MM.1S (cell line): ENCODE measurements at regions not wholly inside any gene's neighbourhood (a gene's known extent, or its start where the extent isn't known, plus 50 kb on each side); places are given as distances from the start of the nearest gene placed in this dataset.

Experiments used
- EZH2 ChIP-seq: fragments of 300-600 bp; sonication (generic); optimal IDR thresholded peaks from 2 replicates; pipeline ENCODE3; 2017; ENCODE audit warnings: low read depth, mild to moderate bottlenecking, antibody characterized with exemption, low read length, mixed read lengths
- EZH2phosphoT487 ChIP-seq: fragments of 300-600 bp; sonication (generic); IDR thresholded peaks from 2 replicates; pipeline ENCODE4 v1.6.1; 2018; ENCODE audit warnings: antibody characterized with exemption, low read length
- TF ChIP-seq, protein P1 (sequence below): fragments of 300-600 bp; sonication (generic); IDR thresholded peaks from 2 replicates; pipeline ENCODE4 v1.5.1; 2016; ENCODE audit warnings: antibody characterized with exemption, low read length, mixed read lengths

- TF ChIP-seq, protein P1, sequence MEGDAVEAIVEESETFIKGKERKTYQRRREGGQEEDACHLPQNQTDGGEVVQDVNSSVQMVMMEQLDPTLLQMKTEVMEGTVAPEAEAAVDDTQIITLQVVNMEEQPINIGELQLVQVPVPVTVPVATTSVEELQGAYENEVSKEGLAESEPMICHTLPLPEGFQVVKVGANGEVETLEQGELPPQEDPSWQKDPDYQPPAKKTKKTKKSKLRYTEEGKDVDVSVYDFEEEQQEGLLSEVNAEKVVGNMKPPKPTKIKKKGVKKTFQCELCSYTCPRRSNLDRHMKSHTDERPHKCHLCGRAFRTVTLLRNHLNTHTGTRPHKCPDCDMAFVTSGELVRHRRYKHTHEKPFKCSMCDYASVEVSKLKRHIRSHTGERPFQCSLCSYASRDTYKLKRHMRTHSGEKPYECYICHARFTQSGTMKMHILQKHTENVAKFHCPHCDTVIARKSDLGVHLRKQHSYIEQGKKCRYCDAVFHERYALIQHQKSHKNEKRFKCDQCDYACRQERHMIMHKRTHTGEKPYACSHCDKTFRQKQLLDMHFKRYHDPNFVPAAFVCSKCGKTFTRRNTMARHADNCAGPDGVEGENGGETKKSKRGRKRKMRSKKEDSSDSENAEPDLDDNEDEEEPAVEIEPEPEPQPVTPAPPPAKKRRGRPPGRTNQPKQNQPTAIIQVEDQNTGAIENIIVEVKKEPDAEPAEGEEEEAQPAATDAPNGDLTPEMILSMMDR, result no peak
- TF ChIP-seq EZH2phosphoT487 (no peak), EZH2 (no peak)
These were observed 196.1 kb upstream of the PRSS1 start for GRCh38 chr7:142553216-142553615.
